ENCODE measurements at regions not wholly inside any gene's neighbourhood (a gene's known extent, or its start where the extent isn't known, plus 50 kb on each side); places are given as distances from the start of the nearest gene placed in this dataset.

DNA sequence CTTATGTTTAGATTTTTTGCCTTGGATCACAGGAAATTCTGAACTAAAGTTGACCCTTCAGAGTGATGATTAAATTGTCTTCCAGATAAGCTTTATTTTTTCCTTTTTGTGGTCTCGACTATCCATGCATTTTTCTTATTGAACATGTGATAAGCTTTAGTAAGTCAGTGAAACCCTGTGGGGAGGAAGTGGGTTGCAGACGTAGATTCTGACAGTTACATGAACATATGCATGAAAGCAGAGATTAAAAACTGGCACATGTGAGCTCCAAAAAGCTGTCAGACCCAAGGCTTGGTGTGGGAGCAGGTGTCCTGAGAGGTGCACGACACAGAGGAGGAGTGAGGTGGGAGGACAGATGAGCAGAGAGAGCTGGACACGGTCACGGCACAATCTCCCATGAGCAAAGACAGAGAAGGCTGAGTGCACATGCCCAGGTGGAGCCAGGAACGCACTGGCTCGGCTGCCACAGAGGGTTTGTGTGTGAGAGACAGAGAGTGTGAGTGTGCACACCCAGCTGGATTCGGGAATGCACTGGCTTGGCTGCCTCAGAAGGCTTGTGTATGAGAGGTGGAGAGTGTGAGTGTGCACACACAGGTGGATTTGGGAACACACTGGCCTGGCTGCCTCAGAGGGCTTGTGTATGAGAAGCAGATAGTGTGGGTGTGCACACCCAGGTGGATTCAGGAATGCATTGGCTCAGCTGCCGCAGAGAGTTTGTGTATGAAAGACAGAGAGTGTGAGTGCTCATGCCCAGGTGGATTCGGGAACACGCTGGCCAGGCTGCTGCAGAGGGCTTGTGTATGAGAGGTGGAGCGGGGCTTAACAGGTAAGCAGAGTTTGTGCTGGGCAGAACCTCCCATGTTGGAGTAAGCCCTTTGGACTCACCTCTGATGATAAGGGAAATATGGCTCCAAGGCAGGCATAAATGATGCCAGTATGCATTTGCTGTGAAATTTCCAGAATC, 849.1 kb upstream of the SALL3 start:
- Histone ChIP-seq H3K4me1 (ENCODE audit: control insufficient read depth in 1 of 2, low read depth in 2 of 2) (no peaks in the 10 kb centered on the region), H3K9me3 (no peaks in the 10 kb centered on the region), H3K27ac (no peak overlapping the region), H3K27me3 (replicated peaks; ENCODE audit: insufficient read depth) (no peaks in the 10 kb centered on the region), H3K36me3 (no peaks in the 10 kb centered on the region), H3K4me3 (no peak overlapping the region)
- TF ChIP-seq, protein P1, sequence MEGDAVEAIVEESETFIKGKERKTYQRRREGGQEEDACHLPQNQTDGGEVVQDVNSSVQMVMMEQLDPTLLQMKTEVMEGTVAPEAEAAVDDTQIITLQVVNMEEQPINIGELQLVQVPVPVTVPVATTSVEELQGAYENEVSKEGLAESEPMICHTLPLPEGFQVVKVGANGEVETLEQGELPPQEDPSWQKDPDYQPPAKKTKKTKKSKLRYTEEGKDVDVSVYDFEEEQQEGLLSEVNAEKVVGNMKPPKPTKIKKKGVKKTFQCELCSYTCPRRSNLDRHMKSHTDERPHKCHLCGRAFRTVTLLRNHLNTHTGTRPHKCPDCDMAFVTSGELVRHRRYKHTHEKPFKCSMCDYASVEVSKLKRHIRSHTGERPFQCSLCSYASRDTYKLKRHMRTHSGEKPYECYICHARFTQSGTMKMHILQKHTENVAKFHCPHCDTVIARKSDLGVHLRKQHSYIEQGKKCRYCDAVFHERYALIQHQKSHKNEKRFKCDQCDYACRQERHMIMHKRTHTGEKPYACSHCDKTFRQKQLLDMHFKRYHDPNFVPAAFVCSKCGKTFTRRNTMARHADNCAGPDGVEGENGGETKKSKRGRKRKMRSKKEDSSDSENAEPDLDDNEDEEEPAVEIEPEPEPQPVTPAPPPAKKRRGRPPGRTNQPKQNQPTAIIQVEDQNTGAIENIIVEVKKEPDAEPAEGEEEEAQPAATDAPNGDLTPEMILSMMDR (IDR thresholded peaks at IDR 0.05) = no peak
- DNase-seq (ENCODE audit: low spot score) = no peak
- ATAC-seq (ENCODE audit: insufficient number of reproducible peaks, low FRiP score, low read depth) = no peak

DNA sequence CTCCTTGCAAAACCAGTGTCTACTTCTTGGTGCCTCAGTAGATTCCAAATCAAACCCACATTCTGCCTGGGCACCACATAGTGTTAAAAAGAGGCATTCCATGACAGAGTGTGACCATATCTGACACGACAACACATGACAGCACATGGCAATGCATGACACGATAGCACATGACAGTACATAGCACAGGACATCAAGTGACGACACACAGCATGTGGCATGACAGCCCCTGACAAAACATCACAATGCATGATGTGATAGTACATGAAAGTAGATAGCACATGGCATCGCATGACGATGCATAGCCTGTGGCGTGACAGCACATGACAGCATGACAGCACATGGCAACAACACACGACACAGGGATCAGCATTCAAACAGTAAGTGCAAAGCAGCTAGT, 845.9 kb upstream of the SALL3 start:
- DNase-seq (ENCODE audit: low spot score) (no peak), ATAC-seq (ENCODE audit: insufficient number of reproducible peaks, low FRiP score, low read depth) (no peak)
- Histone ChIP-seq H3K27ac (no peak overlapping the region), H3K27me3 (replicated peaks; ENCODE audit: insufficient read depth) (no peaks in the 10 kb centered on the region), H3K4me1 (ENCODE audit: control insufficient read depth in 1 of 2, low read depth in 2 of 2) (no peaks in the 10 kb centered on the region), H3K9me3 (no peaks in the 10 kb centered on the region), H3K36me3 (no peaks in the 10 kb centered on the region), H3K4me3 (no peak overlapping the region)
- TF ChIP-seq, protein P1 (IDR thresholded peaks at IDR 0.05) = no peak

DNA sequence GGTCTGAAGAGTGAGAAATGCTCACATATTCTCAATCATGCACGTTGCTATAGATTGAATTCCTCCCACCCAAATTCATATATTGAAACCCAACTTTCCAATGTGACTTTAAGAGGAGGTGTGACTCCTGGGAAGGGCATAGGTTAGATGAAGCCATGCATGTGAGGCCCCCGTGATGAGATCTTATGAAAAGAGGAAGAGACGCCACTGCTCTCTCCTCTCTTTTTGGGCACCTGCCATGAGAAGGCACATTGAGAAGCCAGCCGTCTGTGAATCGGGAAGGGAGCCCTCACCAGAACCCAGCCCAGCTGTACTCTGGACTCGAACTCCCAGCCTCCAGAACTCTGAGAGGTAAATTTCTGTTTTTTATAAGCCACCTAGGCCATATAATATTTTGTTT, 842.6 kb upstream of the SALL3 start:
- H3K36me3 ChIP-seq = no peaks in the 10 kb centered on the region
- DNase-seq (ENCODE audit: low spot score) (no peak), ATAC-seq (ENCODE audit: insufficient number of reproducible peaks, low FRiP score, low read depth) (no peak)
- H3K27me3 ChIP-seq (replicated peaks; ENCODE audit: insufficient read depth) = no peaks in the 10 kb centered on the region
- TF ChIP-seq, protein P1 (IDR thresholded peaks at IDR 0.05) = no peak
- H3K9me3 ChIP-seq = no peaks in the 10 kb centered on the region
- H3K4me3 ChIP-seq = no peak overlapping the region
- no peaks in the 10 kb centered on the region for H3K4me1 ChIP-seq (ENCODE audit: control insufficient read depth in 1 of 2, low read depth in 2 of 2)
- no peak overlapping the region for H3K27ac ChIP-seq

DNA sequence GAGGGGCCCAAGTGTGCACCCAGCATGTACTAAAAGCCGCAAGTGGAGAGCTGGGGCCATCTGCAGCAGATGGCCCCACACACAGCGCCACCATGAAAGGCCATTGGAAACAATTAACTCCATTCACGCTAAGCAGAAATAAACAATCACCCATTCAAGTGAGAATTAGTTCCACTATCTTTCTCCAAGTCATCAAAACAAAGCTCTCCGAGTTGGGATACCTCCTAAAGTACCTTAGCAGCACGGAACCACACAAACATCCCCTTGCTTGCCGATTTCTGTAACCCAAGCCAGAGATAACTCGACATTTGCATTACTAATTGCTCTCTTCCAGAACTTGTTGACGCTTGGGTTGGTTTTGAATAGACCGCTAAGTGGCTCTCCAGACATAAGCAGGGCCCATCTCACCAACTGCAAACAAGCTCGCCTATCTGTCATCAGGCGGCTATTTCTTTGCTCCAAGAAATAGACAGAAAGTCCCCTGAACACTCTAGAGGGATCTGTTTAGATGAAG, 840.6 kb upstream of the SALL3 start:
- ATAC-seq (ENCODE audit: insufficient number of reproducible peaks, low FRiP score, low read depth) (no peak), DNase-seq (ENCODE audit: low spot score) (no peak)
- Histone ChIP-seq H3K9me3 (no peaks in the 10 kb centered on the region), H3K36me3 (no peaks in the 10 kb centered on the region), H3K27ac (no peak overlapping the region), H3K4me3 (no peak overlapping the region), H3K4me1 (ENCODE audit: control insufficient read depth in 1 of 2, low read depth in 2 of 2) (no peaks in the 10 kb centered on the region), H3K27me3 (replicated peaks; ENCODE audit: insufficient read depth) (no peaks in the 10 kb centered on the region)
- TF ChIP-seq, protein P1 (IDR thresholded peaks at IDR 0.05) = no peak

DNA sequence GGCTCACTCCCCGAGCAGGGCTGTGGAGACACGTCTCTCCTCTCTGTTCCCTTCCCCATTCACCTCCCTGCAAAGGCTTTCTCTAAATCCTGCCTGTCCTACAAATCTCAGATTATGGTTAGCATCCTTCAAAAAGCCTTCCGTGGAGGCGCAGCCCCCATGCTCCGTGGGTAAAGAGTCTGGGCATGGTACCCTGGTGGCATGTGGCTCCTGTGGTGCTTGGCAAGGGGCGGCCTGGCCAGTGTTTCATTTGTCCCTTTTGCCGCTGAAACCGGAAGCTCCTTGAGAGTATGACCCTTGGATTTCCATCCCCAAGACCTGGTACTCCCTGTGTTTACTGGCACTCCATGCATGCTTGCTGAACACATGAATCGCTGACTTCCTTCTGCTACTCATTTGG, 839.3 kb upstream of the SALL3 start:
- ATAC-seq (ENCODE audit: insufficient number of reproducible peaks, low FRiP score, low read depth) = no peak
- Histone ChIP-seq H3K4me1 (ENCODE audit: control insufficient read depth in 1 of 2, low read depth in 2 of 2) (no peaks in the 10 kb centered on the region), H3K27me3 (replicated peaks; ENCODE audit: insufficient read depth) (no peaks in the 10 kb centered on the region), H3K27ac (no peak overlapping the region), H3K36me3 (no peaks in the 10 kb centered on the region), H3K9me3 (no peaks in the 10 kb centered on the region), H3K4me3 (no peak overlapping the region)
- TF ChIP-seq, protein P1 (IDR thresholded peaks at IDR 0.05) = no peak
- DNase-seq (ENCODE audit: low spot score) = no peak
